GM12891 (cell line): ENCODE measurements at regions not wholly inside any gene's neighbourhood (a gene's known extent, or its start where the extent isn't known, plus 50 kb on each side); places are given as distances from the start of the nearest gene placed in this dataset.

Source experiments
- DNase-seq: peaks from one replicate; pipeline ENCODE4 v3.0.0; 2011; ENCODE audit warnings: low spot score; ENCODE audit not compliant: insufficient read length
- FAIRE-seq: peaks from 2 replicates; lab custom pipeline; 2011; peaks lifted over from hg19 to GRCh38; lab: Jason Lieb, UNC
- PAX5 ChIP-seq: IDR thresholded peaks from 2 replicates; pipeline ENCODE4 v1.6.1; 2011; ENCODE audit warnings: low read length, moderate library complexity, mild to moderate bottlenecking; ENCODE audit not compliant: insufficient read depth, severe bottlenecking
- POLR2A ChIP-seq: IDR thresholded peaks from 2 replicates; pipeline ENCODE4 v1.6.1; 2011; ENCODE audit warnings: low read depth, low read length, control low read depth
- POLR2AphosphoS5 ChIP-seq: IDR thresholded peaks from 2 replicates; pipeline ENCODE4 v1.6.1; 2011; ENCODE audit warnings: low read depth, low read length, control low read depth
- POU2F2 ChIP-seq: IDR thresholded peaks from 2 replicates; pipeline ENCODE4 v1.6.1; 2011; ENCODE audit warnings: low read depth, mild to moderate bottlenecking, control low read depth, low read length, moderate library complexity
- SPI1 ChIP-seq: IDR thresholded peaks from 2 replicates; pipeline ENCODE4 v1.6.1; 2011; ENCODE audit warnings: low read depth, low read length, control low read depth
- TAF1 ChIP-seq: IDR thresholded peaks from 2 replicates; pipeline ENCODE4 v1.6.1; 2011; ENCODE audit warnings: low read depth, low read length, control low read depth

DNA sequence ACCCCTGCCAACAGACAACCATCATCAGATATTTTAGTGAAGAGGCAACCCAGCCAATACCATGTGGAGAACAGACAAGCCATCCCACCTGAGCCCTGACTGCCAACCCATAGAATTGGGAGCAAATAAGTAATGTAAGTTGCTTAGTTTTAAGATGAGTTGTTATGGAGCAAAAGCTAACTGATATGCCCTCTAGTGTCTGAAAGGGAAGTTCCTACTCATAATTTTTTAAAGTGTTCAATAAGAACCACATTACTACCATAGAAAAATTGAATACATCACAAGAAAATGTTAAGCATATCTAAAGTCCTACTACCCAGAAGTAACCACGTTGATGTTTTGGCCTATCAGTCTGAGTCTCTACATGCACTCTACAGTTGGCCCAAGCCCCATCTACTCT is 50.8 kb upstream of the SLC36A4 start:
- no peak for DNase-seq
- no peak for FAIRE-seq
- TF ChIP-seq POLR2A = no peak
- TF ChIP-seq POU2F2 = no peak
- no peak for TF ChIP-seq TAF1
- no peak for TF ChIP-seq SPI1
- no peak for TF ChIP-seq PAX5
- TF ChIP-seq POLR2AphosphoS5 = no peak

DNA sequence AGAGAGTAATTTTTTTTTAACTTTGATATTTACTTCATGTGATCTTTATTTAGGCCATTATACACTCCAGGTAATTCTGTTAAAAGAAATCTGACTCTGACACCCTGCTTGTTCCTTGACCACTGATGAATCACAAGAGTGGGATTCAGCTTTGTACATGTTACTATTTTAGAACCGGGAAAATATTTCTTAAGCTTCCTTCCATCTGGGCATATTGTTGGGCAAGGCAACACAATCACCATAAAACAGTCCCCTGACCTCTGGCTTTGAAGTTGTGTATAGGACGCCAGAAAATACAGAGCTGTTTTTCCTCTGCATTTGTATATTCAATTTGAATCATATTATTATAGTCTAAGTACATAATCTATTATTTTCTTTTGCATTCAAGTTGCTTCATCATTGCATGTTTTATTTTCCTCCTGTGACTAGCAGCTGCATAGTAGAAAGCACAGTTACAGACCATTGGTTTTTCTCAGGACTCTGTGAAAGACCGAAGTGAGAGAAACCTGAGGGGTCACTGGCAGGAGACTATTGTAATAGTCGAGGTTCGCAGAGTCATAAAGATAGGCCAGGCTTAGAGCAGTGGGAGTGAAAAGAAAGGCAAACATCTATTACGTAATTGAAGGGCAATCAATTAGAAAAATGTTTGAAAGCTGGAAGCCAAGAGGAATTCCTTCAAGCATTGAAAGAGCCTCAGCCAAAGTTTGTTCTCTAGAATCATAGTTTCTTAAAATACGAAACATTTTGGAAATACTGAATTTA is 51.8 kb upstream of the SLC36A4 start:
- no peak for TF ChIP-seq PAX5
- TF ChIP-seq SPI1 = no peak
- no peak for TF ChIP-seq POLR2A
- no peak for TF ChIP-seq TAF1
- no peak for TF ChIP-seq POU2F2
- no peak for TF ChIP-seq POLR2AphosphoS5
- no peak for FAIRE-seq
- no peak for DNase-seq

DNA sequence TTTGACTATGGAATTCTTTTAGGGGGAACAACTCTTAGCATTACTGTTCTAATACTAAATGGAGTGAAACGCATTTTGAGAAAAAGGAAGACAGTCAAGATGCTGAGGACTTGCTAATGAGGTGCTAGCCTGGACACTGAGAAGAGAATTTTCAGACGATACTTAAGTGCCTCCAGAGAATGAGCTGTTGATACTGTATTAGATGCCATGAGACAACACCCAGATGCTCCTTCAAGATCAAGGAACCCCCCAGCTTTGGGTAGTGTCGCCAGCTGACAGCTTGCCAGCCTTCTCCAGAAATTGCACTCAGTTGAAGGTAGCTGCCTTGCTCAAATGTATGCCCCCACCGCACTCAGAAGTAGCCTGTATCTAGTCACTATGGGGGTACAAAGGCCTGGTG is 52.5 kb upstream of the SLC36A4 start:
- TF ChIP-seq TAF1 = no peak
- no peak for DNase-seq
- no peak for FAIRE-seq

GRCh38 chr11:93251922-93252321 is 54.1 kb upstream of the SLC36A4 start:
- TF ChIP-seq SPI1 (no peak), POLR2AphosphoS5 (no peak), POLR2A (no peak), TAF1 (no peak), PAX5 (no peak), POU2F2 (no peak)
- FAIRE-seq (no peak), DNase-seq (no peak)

DNA sequence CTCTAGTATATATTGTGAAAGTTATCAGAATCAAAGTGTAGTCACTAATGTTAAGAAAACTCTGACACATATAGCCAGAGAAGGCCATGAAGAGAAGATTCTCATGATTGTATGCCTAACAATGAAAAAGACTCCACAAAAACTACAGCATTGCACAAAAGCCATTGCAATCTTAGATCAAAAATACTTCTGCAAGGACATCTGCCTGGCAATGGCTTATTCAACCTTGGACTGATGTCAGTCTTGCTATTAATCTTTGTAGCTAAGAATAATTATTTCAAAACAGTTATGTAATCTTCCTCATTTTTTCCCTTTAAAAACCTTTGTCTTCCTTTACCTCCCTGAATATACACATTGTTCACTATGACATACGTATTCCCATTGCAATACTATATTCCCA is 55.3 kb upstream of the SLC36A4 start:
- FAIRE-seq (no peak), DNase-seq (no peak)
- TF ChIP-seq SPI1 = no peak
- no peak for TF ChIP-seq POLR2AphosphoS5
- no peak for TF ChIP-seq POU2F2
- no peak for TF ChIP-seq POLR2A
- TF ChIP-seq TAF1 = no peak
- TF ChIP-seq PAX5 = no peak

- DNase-seq (no peak), FAIRE-seq (no peak)
- TF ChIP-seq POU2F2 (no peak), PAX5 (no peak), SPI1 (no peak), POLR2AphosphoS5 (no peak), TAF1 (no peak), POLR2A (no peak)
These were observed 58.8 kb upstream of the SLC36A4 start for GRCh38 chr11:93256623-93257022.

- DNase-seq (no peak), FAIRE-seq (no peak)
- no peak for TF ChIP-seq SPI1
- no peak for TF ChIP-seq TAF1
These were observed 63.2 kb upstream of the DEUP1 start for GRCh38 chr11:93267383-93267782.

DNA sequence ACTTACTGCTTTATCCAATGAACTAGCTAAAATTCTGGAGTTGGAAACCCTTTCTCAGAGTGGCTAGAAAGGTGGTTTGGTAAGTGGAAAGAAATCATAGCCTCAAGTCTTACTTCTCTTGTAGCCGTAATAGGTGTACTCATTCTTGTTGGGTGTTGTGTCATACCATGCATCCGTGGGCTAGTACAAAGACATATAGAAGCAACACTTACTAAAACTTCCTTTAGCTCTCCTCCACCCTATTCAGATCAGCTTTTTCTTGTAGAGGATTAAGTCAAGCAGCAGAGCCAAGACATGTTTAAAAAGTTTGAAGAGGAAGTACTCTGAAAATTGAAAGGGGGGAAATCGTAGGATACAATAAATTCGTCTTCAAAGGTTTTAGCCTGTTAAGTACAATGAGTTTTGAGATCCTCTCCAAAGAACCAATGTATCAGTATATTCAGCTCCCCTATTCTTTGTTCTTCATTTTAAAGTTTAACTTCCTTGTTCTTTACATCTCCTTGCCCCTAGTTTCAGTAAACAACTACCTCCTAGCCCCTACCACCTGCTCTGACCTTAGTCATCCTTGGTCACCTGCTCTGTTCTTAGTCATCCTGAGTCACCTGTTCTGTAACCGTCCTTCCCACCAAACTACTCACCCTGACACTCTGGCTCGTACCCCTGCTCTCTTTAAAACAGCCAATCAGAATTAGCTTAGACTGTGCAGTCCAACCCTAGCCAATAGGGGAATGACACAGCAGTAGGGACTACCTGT is 62.1 kb upstream of the DEUP1 start:
- TF ChIP-seq TAF1 = no peak
- FAIRE-seq = no peak
- DNase-seq = no peak

- no peak for FAIRE-seq
- TF ChIP-seq TAF1 = no peak
- no peak for TF ChIP-seq POLR2AphosphoS5
- TF ChIP-seq SPI1 = no peak
- no peak for TF ChIP-seq PAX5
- TF ChIP-seq POLR2A = no peak
- TF ChIP-seq POU2F2 = no peak
These were observed 58.9 kb upstream of the DEUP1 start for GRCh38 chr11:93271596-93271995.

GRCh38 chr11:93274851-93275250 is 55.7 kb upstream of the DEUP1 start:
- DNase-seq = no peak
- no peak for TF ChIP-seq POU2F2
- no peak for TF ChIP-seq POLR2AphosphoS5
- no peak for TF ChIP-seq POLR2A
- TF ChIP-seq SPI1 = no peak
- TF ChIP-seq PAX5 = no peak
- TF ChIP-seq TAF1 = no peak
- no peak for FAIRE-seq

More at GRCh38 chr11:93271596-93271995, 58.9 kb upstream of the DEUP1 start:
- no peak for DNase-seq

DNA sequence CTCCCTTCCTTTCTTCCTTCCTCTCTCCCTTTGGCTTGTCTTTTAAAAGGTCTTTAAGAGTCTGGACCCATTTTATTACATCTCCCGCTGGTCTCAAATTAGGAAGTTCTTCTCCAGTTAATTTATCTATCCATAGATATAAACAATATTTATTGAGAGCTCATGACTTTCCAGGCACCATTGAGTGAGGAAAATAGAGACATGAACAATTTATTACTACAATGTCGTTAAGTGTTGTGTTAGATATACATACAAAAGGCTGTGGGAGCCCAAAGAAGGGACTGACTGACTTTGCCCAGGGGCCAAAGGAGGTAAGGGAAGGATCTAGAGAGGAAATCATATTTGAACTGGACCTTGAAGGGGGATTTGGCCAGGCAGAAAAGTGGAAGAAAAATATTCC is 51.6 kb upstream of the DEUP1 start:
- FAIRE-seq = no peak
- DNase-seq = no peak
- TF ChIP-seq POU2F2 (no peak), POLR2A (no peak), TAF1 (no peak), PAX5 (no peak), SPI1 (no peak), POLR2AphosphoS5 (no peak)
